Suprapubic skin (tissue), 4 donors: ENCODE measurements at regions not wholly inside any gene's neighbourhood (a gene's known extent, or its start where the extent isn't known, plus 50 kb on each side); places are given as distances from the start of the nearest gene placed in this dataset.

ENCODE experiments used
- POLR2A ChIP-seq, 2 donors: fragments of 450-650 bp; IDR thresholded peaks; one replicate each; pipeline ENCODE4 v1.6.1; 2017; ENCODE audit warnings: antibody characterized with exemption in 2 of 2, mild to moderate bottlenecking in 2 of 2, moderate library complexity in 2 of 2
- POLR2AphosphoS5 ChIP-seq, 3 donors: sonication (generic); formaldehyde crosslinking; IDR thresholded peaks; one replicate each; pipeline ENCODE4 v1.6.1; 2017; ENCODE audit warnings: antibody characterized with exemption in 3 of 3
- TF ChIP-seq, protein P1 (sequence below), 2 donors: fragments of 200-600 bp in 1 of 2; fragments of 450-650 bp in 1 of 2; sonication (generic) in 1 of 2; IDR thresholded peaks; one replicate each; pipeline ENCODE4 v1.5.1; 2016 to 2019; ENCODE audit warnings: antibody characterized with exemption in 2 of 2, mild to moderate bottlenecking in 1 of 2, moderate library complexity in 1 of 2

DNA sequence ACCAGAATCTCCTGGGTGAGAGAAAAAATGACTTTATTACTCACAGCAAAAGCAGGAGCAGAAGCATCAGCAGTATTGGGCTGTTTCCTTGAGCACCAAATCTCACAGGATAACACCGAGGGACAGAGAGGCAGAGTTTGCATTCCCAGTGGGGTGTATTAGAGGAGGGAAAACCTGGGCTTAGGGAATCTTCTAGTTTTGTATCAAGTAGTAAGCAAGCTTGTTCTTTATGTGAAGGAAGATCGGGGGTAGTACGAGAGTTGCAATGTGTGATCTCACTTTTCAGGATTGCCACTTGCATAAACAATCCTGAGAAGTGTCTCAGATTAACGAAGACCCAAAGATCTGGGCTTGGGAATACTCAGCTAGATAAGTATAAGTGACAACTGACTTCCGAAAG lies 1163.0 kb downstream of the TAF11L14 start:
- TF ChIP-seq, protein P1, sequence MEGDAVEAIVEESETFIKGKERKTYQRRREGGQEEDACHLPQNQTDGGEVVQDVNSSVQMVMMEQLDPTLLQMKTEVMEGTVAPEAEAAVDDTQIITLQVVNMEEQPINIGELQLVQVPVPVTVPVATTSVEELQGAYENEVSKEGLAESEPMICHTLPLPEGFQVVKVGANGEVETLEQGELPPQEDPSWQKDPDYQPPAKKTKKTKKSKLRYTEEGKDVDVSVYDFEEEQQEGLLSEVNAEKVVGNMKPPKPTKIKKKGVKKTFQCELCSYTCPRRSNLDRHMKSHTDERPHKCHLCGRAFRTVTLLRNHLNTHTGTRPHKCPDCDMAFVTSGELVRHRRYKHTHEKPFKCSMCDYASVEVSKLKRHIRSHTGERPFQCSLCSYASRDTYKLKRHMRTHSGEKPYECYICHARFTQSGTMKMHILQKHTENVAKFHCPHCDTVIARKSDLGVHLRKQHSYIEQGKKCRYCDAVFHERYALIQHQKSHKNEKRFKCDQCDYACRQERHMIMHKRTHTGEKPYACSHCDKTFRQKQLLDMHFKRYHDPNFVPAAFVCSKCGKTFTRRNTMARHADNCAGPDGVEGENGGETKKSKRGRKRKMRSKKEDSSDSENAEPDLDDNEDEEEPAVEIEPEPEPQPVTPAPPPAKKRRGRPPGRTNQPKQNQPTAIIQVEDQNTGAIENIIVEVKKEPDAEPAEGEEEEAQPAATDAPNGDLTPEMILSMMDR (IDR thresholded peaks at IDR 0.05) = no peak
- TF ChIP-seq POLR2AphosphoS5 (IDR thresholded peaks at IDR 0.05) (no peak), POLR2A (IDR thresholded peaks at IDR 0.05) (no peak)
